Stimulated activated naive CD8-positive, alpha-beta T cell treated with anti-CD3 and anti-CD28 coated beads, Interleukin-15, Interleukin-2, amounts not matched to agents 100 U/mL and 50 U/mL, for 24 hours (primary cell): ENCODE measurements at regions not wholly inside any gene's neighbourhood (a gene's known extent, or its start where the extent isn't known, plus 50 kb on each side); places are given as distances from the start of the nearest gene placed in this dataset.
A peak's percentile ranks its signal among the peaks of the same experiment; 100 is the strongest.

Experiments used
- ATAC-seq: fragments of 150-1000 bp; cut with Tn5 transposase; one replicate; pipeline ENCODE4 v1.10.0; 2021
- DNase-seq: peaks from one replicate; pipeline ENCODE4 v3.0.0; 2021

- ATAC-seq (no peak), DNase-seq (no peak)
Observed at GRCh38 chr3:141669434-141669833, 68.7 kb upstream of the RNF7 start.

DNA sequence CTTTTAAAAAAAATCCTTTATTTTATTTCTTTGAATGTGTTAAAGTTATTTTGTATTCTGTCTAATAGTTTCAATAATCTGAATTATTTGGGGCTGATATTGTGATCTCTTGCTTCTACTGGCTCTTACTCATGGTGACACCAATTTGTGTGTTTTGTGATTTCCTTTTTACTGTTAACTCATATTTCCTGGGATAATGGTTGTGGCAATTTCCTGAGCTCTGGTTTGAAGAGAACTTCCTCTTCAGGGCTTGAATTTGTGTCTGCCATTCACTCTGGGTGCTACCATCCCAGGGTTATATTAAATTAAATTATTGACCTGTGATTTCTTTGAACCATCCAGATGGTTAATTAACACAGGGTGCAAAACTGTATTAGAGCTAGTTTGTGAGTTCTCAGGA is 60.4 kb upstream of the RNF7 start:
- ATAC-seq (no peak), DNase-seq (no peak)

DNA sequence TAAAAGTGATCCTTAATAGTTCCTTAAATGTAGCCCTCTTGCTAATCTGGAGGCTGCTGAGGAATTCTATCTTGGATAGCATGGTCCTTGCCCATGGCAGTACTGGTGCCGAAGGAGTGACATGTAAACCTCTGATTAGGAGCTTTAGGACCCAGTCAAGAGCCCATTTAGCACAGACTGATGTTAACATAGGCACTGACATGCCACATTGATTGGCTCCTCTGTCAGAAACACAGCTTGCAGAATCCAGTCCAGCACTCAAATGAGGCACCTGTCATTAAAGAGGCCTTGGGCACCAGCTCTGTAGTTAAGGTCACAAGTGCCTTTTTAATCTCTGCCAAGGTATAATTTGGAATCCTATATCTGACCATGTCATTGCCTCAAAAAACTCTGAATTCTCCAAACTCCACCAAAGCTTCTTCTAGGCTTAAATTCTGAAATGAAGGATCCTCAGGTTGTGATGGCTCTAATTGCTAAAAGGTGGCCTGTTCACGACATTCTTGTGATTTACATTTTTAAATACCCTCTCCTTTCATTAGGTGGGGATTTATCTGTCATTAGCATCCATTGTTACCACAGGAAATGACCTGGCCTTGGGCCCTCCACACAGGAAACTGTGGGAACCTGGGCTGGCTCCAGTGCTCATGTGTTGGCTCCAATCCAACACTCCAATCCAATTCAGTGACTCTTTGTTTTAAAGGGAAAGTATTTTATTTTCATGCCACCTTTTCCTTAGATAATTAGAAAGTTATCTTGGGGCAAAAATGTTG is 57.3 kb upstream of the RNF7 start:
- DNase-seq (no peak), ATAC-seq (no peak)

GRCh38 chr3:141681390-141681780 is 56.7 kb upstream of the RNF7 start:
- no peak for ATAC-seq
- DNase-seq = no peak

DNA sequence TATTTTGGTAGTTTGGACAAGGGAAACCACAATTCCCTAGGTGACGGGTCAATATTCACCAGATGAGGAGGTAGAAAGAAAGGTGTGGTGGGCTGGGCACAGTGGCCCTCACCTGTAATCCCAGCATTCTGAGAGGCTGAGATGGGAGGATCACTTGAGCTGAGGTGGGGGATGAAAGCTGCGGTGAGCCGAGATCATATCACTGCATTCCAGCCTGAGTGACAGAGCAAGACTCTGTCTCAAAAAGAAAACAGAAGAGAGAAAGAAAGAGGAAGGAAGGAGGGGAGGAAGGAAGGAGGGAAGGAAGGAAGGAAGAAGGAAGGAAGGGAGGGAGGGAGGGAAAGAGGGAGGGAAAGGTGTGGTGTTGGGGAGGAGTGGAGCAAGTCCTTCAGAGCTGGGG is 56.1 kb upstream of the RNF7 start:
- no peak for ATAC-seq

GRCh38 chr3:141682921-141683320 is 55.2 kb upstream of the RNF7 start:
- ATAC-seq (no peak), DNase-seq (no peak)

More for the DNA sequence above, 56.1 kb upstream of the RNF7 start:
- DNase-seq = no peak

GRCh38 chr3:141684758-141685157 is 53.3 kb upstream of the RNF7 start:
- ATAC-seq (no peak), DNase-seq (no peak)

GRCh38 chr3:141686466-141687291 is 51.4 kb upstream of the RNF7 start:
- no peak for DNase-seq
- peak; percentile 59 for ATAC-seq
